OCI-LY3 (cell line): ENCODE measurements at regions not wholly inside any gene's neighbourhood (a gene's known extent, or its start where the extent isn't known, plus 50 kb on each side); places are given as distances from the start of the nearest gene placed in this dataset.

Experiments
- CTCF ChIP-seq: fragments of 200-600, 300-600 bp; sonication (generic); IDR thresholded peaks from 2 replicates; pipeline ENCODE4 v1.5.1; 2014; ENCODE audit warnings: antibody characterized with exemption, low read length, low read depth
- EZH2phosphoT487 ChIP-seq: fragments of 200-600 bp; shearing (Covaris generic); IDR thresholded peaks from 2 replicates; pipeline ENCODE4 v1.6.1; 2018; ENCODE audit warnings: antibody characterized with exemption, mixed run types, low read depth

- TF ChIP-seq CTCF (no peak), EZH2phosphoT487 (no peak)
Observed at GRCh38 chr11:103659743-103660142, 376.7 kb upstream of the DDI1 start.
